ENCODE measurements at regions not wholly inside any gene's neighbourhood (a gene's known extent, or its start where the extent isn't known, plus 50 kb on each side); places are given as distances from the start of the nearest gene placed in this dataset.
A peak's percentile ranks its signal among the peaks of the same experiment; 100 is the strongest.

DNA sequence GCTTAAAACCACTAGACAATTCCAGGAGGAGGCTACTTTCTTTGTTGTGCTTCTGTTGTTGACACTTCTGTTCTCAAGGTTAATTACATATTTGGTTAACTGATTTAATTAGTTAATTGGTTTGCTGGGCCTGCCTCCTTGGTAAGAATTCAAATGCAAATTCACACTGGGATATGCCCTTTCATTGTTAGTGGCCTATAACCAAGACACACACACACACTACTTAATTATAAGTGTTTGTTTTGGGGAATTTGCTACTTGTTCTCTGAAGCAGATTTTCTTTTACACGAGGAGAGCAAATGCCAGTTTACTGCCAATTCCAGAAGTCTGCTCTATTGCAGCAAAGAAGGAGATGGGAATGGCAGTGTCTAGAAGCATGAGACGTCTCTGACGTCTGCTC lies 101.6 kb upstream of the BASP1 start:
- POLR2A ChIA-PET (ENCODE audit: low non-redundant PET), result interaction anchor here (0.6 kb wide), 1 partner anchor 78 kb away, joined by 5 read pairs; no protein-coding TSS in a partner anchor
- no peak overlapping the region for H3K27ac ChIP-seq (ENCODE audit: low read depth, low read length, poor library complexity, severe bottlenecking)
- no peaks in the 10 kb centered on the region for H3K36me3 ChIP-seq (ENCODE audit: insufficient read depth, low read length, poor library complexity, severe bottlenecking)
- no peak for DNase-seq (ENCODE audit: low spot score)
- BruUV-seq (replicated peaks), result no TSS peak
- CTCF ChIA-PET, result no interaction called here
- H3K4me1 ChIP-seq (ENCODE audit: insufficient read depth, low read length, poor library complexity, severe bottlenecking), result peaks cover 32% of the 10 kb centered on the region
- H3K4me3 ChIP-seq (ENCODE audit: low read depth, low read length, poor library complexity, severe bottlenecking), result no peak overlapping the region
- no peaks in the 10 kb centered on the region for H3K9me3 ChIP-seq (ENCODE audit: low read depth, low read length, poor library complexity, severe bottlenecking)
- intact Hi-C loops (cut with micrococcal nuclease; ENCODE audit: unreplicated experiment), result no loop called here
- no peaks in the 10 kb centered on the region for H3K27me3 ChIP-seq (replicated peaks; ENCODE audit: insufficient read depth, low read depth, low read length, poor library complexity)
- TF ChIP-seq EZH2 (IDR thresholded peaks at IDR 0.05; ENCODE audit: borderline replicate concordance, low read depth, low read length, poor library complexity, severe bottlenecking), result no peak
- TF ChIP-seq, protein P1, sequence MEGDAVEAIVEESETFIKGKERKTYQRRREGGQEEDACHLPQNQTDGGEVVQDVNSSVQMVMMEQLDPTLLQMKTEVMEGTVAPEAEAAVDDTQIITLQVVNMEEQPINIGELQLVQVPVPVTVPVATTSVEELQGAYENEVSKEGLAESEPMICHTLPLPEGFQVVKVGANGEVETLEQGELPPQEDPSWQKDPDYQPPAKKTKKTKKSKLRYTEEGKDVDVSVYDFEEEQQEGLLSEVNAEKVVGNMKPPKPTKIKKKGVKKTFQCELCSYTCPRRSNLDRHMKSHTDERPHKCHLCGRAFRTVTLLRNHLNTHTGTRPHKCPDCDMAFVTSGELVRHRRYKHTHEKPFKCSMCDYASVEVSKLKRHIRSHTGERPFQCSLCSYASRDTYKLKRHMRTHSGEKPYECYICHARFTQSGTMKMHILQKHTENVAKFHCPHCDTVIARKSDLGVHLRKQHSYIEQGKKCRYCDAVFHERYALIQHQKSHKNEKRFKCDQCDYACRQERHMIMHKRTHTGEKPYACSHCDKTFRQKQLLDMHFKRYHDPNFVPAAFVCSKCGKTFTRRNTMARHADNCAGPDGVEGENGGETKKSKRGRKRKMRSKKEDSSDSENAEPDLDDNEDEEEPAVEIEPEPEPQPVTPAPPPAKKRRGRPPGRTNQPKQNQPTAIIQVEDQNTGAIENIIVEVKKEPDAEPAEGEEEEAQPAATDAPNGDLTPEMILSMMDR (conservative IDR thresholded peaks at IDR 0.05; ENCODE audit: low read depth, low read length), result no peak

DNA sequence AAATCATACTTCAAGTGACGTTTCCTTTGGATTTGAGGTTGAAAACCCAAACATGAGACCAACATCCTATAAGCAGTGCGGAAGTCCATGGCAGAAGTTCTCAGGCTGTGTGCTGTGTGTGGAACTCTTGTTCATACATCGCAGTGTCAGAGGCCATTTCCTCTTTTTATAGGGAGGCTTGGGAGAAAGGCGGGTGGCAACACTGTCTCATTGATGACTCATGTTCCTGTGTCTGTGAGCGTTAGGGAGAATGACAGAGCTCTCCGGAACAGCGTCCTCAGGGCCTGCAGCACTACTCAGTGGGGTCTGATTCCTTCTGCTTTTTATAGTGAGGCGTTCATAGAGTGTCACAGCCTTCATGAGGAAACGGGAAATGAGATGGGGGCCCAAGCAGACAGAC lies 98.8 kb upstream of the BASP1 start:
- ChIA-PET CTCF (interaction anchor here (0.6 kb wide), 1 partner anchor 163 kb away, joined by 4 read pairs; no protein-coding TSS in a partner anchor), POLR2A (ENCODE audit: low non-redundant PET) (interaction anchor here (0.7 kb wide), 1 partner anchor 130 kb away, joined by 3 read pairs; no protein-coding TSS in a partner anchor)
- Histone ChIP-seq H3K36me3 (ENCODE audit: insufficient read depth, low read length, poor library complexity, severe bottlenecking) (no peaks in the 10 kb centered on the region), H3K4me3 (ENCODE audit: low read depth, low read length, poor library complexity, severe bottlenecking) (no peak overlapping the region), H3K27me3 (replicated peaks; ENCODE audit: insufficient read depth, low read depth, low read length, poor library complexity) (no peaks in the 10 kb centered on the region), H3K27ac (ENCODE audit: low read depth, low read length, poor library complexity, severe bottlenecking) (peak overlapping the region; percentile 69), H3K4me1 (ENCODE audit: insufficient read depth, low read length, poor library complexity, severe bottlenecking) (peaks cover 28% of the 10 kb centered on the region), H3K9me3 (ENCODE audit: low read depth, low read length, poor library complexity, severe bottlenecking) (no peaks in the 10 kb centered on the region)
- intact Hi-C loops (cut with micrococcal nuclease; ENCODE audit: unreplicated experiment), result no loop called here
- peak; percentile 93 for DNase-seq (ENCODE audit: low spot score)
- no TSS peak for BruUV-seq (replicated peaks)
- TF ChIP-seq, protein P1 (conservative IDR thresholded peaks at IDR 0.05; ENCODE audit: low read depth, low read length), result no peak
- no peak for TF ChIP-seq EZH2 (IDR thresholded peaks at IDR 0.05; ENCODE audit: borderline replicate concordance, low read depth, low read length, poor library complexity, severe bottlenecking)

DNA sequence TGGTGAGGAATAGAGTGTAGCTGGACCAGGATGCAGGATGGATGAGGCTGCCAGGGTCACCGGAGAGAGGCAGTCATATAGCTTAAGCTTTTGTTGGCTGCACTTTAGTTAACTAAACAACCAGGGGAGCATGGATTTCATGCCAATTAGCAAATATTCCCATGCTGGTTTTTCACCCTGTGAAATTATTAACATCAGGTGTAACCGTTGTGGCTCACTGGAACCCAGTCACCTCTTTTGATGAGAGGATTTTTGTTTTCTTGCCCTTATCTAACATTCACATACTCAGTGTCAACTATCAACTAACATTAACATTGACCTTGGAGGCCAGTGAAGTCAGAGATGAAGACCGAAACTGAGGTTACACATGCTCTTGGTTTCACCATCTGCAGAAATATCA lies 97.2 kb upstream of the BASP1 start:
- intact Hi-C loops (cut with micrococcal nuclease; ENCODE audit: unreplicated experiment), result no loop called here
- Histone ChIP-seq H3K27ac (ENCODE audit: low read depth, low read length, poor library complexity, severe bottlenecking) (no peak overlapping the region), H3K36me3 (ENCODE audit: insufficient read depth, low read length, poor library complexity, severe bottlenecking) (no peaks in the 10 kb centered on the region), H3K9me3 (ENCODE audit: low read depth, low read length, poor library complexity, severe bottlenecking) (no peaks in the 10 kb centered on the region), H3K4me3 (ENCODE audit: low read depth, low read length, poor library complexity, severe bottlenecking) (no peak overlapping the region), H3K4me1 (ENCODE audit: insufficient read depth, low read length, poor library complexity, severe bottlenecking) (peaks cover 20% of the 10 kb centered on the region), H3K27me3 (replicated peaks; ENCODE audit: insufficient read depth, low read depth, low read length, poor library complexity) (no peaks in the 10 kb centered on the region)
- no TSS peak for BruUV-seq (replicated peaks)
- ChIA-PET CTCF (no interaction called here), POLR2A (ENCODE audit: low non-redundant PET) (no interaction called here)
- TF ChIP-seq EZH2 (IDR thresholded peaks at IDR 0.05; ENCODE audit: borderline replicate concordance, low read depth, low read length, poor library complexity, severe bottlenecking), result no peak
- TF ChIP-seq, protein P1 (conservative IDR thresholded peaks at IDR 0.05; ENCODE audit: low read depth, low read length), result no peak
- DNase-seq (ENCODE audit: low spot score), result no peak
